ENCODE measurements at regions not wholly inside any gene's neighbourhood (a gene's known extent, or its start where the extent isn't known, plus 50 kb on each side); places are given as distances from the start of the nearest gene placed in this dataset.

- WGBS, 2 experiments (ENCODE audit: extremely low coverage in 2 of 2, insufficient read length in 1 of 2) = 56% methylated on average over 2 of the region's 9 CpGs; no CpG with 5 or more reads in 1 of the 2 experiments
- intact Hi-C loops (cut with micrococcal nuclease) = loop anchor here (5.0 to 10.0 kb wide), 2 partner anchors 666 to 1064 kb away; no protein-coding TSS in a partner anchor
- ATAC-seq (ENCODE audit: low read depth) = no peak
Observed at GRCh38 chr7:119271147-119271779, 1001.7 kb upstream of the KCND2 start.

More at GRCh38 chr7:119271147-119271779, 1001.7 kb upstream of the KCND2 start:
- Histone ChIP-seq H2BK15ac (ENCODE audit: low read depth, low read length) (no peak overlapping the region), H3K36me3 (ENCODE audit: control insufficient read depth, insufficient read depth, low read length) (no peaks in the 10 kb centered on the region), H3K27ac (ENCODE audit: insufficient read depth, low read length) (no peak overlapping the region), H3K14ac (replicated peaks; ENCODE audit: low read depth, low read length) (no peak overlapping the region), H4K20me1 (ENCODE audit: insufficient read depth, low read length) (no peaks in the 10 kb centered on the region), H2AK9ac (replicated peaks; ENCODE audit: low read depth, low read length, poor library complexity) (no peak overlapping the region), H2BK5ac (ENCODE audit: low read depth, low read length, poor library complexity, severe bottlenecking) (no peak overlapping the region), H3K9me1 (ENCODE audit: insufficient read depth, low read length) (no peaks in the 10 kb centered on the region), H2BK20ac (ENCODE audit: low read depth, low read length) (no peak overlapping the region), H3K18ac (ENCODE audit: low read depth, low read length) (no peak overlapping the region), H4K5ac (ENCODE audit: low read depth, low read length) (no peak overlapping the region), H3K4ac (ENCODE audit: low read depth, low read length) (no peak overlapping the region), H3K27me3 (ENCODE audit: control insufficient read depth, insufficient read depth, low read length) (no peaks in the 10 kb centered on the region), H4K91ac (ENCODE audit: insufficient read depth, low read depth, low read length) (no peak overlapping the region), H3K4me3 (ENCODE audit: insufficient read depth, low read depth, low read length) (no peak overlapping the region), H4K8ac (ENCODE audit: low read depth in 2 of 2, low read length in 2 of 2) (no peak overlapping the region), H3K56ac (ENCODE audit: extremely low read depth, insufficient read depth, low read length) (no peak overlapping the region), H2AK5ac (ENCODE audit: low read depth, low read length) (no peak overlapping the region), H2AFZ (replicated peaks; ENCODE audit: low read length, poor library complexity) (no peak overlapping the region), H3K79me1 (ENCODE audit: low read depth in 1 of 2, low read length in 2 of 2) (no peaks in the 10 kb centered on the region), H3K4me1 (ENCODE audit: control insufficient read depth, insufficient read depth, low read length) (no peaks in the 10 kb centered on the region), H3K9me3 (ENCODE audit: control insufficient read depth, insufficient read depth, low read length) (no peaks in the 10 kb centered on the region), H2BK120ac (ENCODE audit: low read depth, low read length) (no peak overlapping the region), H3K4me2 (ENCODE audit: low read depth, low read length) (no peak overlapping the region), H3K23ac (ENCODE audit: low read depth, low read length) (no peak overlapping the region), H3K9ac (ENCODE audit: low read depth, low read length) (no peak overlapping the region)
- no peak for DNase-seq
- in situ Hi-C loops (cut with MboI; ENCODE audit: low sequenced_read_pairs) = loop anchor here (10.0 kb wide), 1 partner anchor 1004 kb away; the partner anchor contains the start of gene KCND2
- TF ChIP-seq ELK1 (IDR thresholded peaks at IDR 0.05; ENCODE audit: borderline replicate concordance, low read depth, low read length) (no peak), SMC3 (IDR thresholded peaks at IDR 0.05; ENCODE audit: low read depth, low read length) (no peak), RCOR1 (IDR thresholded peaks at IDR 0.05; ENCODE audit: insufficient replicate concordance, low read length) (no peak), RFX5 (IDR thresholded peaks at IDR 0.05; ENCODE audit: low read depth, low read length) (no peak), USF2 (IDR thresholded peaks at IDR 0.05; ENCODE audit: low read depth, low read length) (no peak), FOS (IDR thresholded peaks at IDR 0.05; ENCODE audit: low read depth, low read length) (no peak), BHLHE40 (IDR thresholded peaks at IDR 0.05; ENCODE audit: low read depth, low read length) (no peak), CTCF (conservative IDR thresholded peaks at IDR 0.05; ENCODE audit: low read depth, low read length) (no peak)
- ChIA-PET POLR2A (ENCODE audit: unreplicated experiment) (no interaction called here), CTCF (no interaction called here)
- dilution Hi-C loops (cut with HindIII; ENCODE audit: low sequenced_read_pairs, unreplicated experiment) = no loop called here
- BruUV-seq (replicated peaks) = no TSS peak

All from IMR-90 (cell line).